Left lung (tissue), 4 donors: ENCODE measurements at regions not wholly inside any gene's neighbourhood (a gene's known extent, or its start where the extent isn't known, plus 50 kb on each side); places are given as distances from the start of the nearest gene placed in this dataset.
A peak's percentile ranks its signal among the peaks of the same experiment; 100 is the strongest.

Source experiments
- ATAC-seq: fragments of 200-7000 bp; cut with Tn5 transposase; one replicate; pipeline ENCODE4 v1.9.1; 2020; ENCODE audit warnings: moderate library complexity
- DNase-seq, 4 donors: peaks; one replicate each; pipeline ENCODE4 v3.0.0-alpha.2; 2013 to 2020
- H3K27ac ChIP-seq, 2 donors: fragments of 200-600 bp; sonication (generic) in 1 of 2; one replicate each; pipeline versions ENCODE4 v1.5.0 to v1.8.0; 2020 to 2021
- H3K27me3 ChIP-seq, 2 donors: fragments of 200-600 bp; sonication (generic) in 1 of 2; one replicate each; pipeline versions ENCODE4 v1.5.0 to v1.8.0; 2020 to 2021
- H3K36me3 ChIP-seq, 2 donors: fragments of 200-600 bp; sonication (generic) in 1 of 2; one replicate each; pipeline versions ENCODE4 v1.5.0 to v1.8.0; 2020 to 2021
- H3K4me1 ChIP-seq, 2 donors: fragments of 200-600 bp; one replicate each; pipeline ENCODE4 v1.8.0; 2021
- H3K4me3 ChIP-seq, 2 donors: fragments of 200-600 bp; sonication (generic) in 1 of 2; one replicate each; pipeline versions ENCODE4 v1.5.0 to v1.8.0; 2020 to 2021; ENCODE audit warnings: mild to moderate bottlenecking in 1 of 2
- H3K9me3 ChIP-seq, 2 donors: fragments of 200-600 bp; sonication (generic) in 1 of 2; one replicate each; pipeline versions ENCODE4 v1.5.0 to v1.8.0; 2020 to 2021
- intact Hi-C, 2 donors: fragments of 100-400 bp; cut with DNase I; formaldehyde crosslinking; loops; one replicate each; pipeline versions ENCODE4 v1.11.2 to v1.14.2; 2022
- TF ChIP-seq, protein P1 (sequence below), 2 donors: fragments of 200-600 bp; sonication (generic) in 1 of 2; IDR thresholded peaks; one replicate each; pipeline versions ENCODE4 v1.5.0 to v1.8.0; 2021; ENCODE audit warnings: antibody characterized with exemption in 2 of 2
- donor health status: DM: no; HTN: yes; CAD: no.
- donor health status: DM: no; HTN: no; CAD: no.

DNA sequence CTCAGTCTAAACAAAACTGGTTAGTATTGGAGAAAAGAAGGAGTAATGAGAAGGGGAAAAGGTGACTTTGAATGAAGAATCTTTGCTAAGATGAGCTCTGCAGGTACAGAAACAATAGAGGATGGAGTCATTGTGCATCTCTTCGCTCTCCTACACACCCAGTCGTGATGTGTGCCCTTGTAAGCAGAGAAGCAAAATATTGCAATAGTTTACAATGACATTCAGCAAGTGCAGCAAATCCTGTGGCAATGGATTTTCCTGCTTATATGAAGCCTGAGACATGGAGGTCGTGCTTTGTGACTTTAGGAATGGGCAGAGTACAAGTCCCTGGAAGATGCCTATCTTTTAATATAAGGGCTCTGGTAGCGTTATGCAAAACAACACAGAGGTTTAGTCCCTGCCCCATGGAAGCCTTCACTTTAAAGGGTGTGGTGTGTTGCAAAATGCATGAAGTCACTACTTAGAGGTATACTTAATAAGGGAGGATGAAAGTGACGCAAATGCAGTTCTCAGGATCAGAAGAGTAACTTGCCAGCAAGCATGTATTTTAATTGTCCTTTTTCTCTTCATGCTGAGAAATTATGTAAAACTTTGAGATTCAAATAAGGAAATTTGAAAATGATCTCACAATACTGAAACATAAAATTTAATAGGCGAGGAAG, 88.0 kb upstream of the IVNS1ABP start:
- peaks cover 0 to 2% of the 10 kb centered on the region in 2 donors for H3K9me3 ChIP-seq
- no peak overlapping the region for H3K27ac ChIP-seq
- intact Hi-C loops: no loop called here
- H3K27me3 ChIP-seq: no peaks in the 10 kb centered on the region
- no peak for ATAC-seq
- TF ChIP-seq, protein P1, sequence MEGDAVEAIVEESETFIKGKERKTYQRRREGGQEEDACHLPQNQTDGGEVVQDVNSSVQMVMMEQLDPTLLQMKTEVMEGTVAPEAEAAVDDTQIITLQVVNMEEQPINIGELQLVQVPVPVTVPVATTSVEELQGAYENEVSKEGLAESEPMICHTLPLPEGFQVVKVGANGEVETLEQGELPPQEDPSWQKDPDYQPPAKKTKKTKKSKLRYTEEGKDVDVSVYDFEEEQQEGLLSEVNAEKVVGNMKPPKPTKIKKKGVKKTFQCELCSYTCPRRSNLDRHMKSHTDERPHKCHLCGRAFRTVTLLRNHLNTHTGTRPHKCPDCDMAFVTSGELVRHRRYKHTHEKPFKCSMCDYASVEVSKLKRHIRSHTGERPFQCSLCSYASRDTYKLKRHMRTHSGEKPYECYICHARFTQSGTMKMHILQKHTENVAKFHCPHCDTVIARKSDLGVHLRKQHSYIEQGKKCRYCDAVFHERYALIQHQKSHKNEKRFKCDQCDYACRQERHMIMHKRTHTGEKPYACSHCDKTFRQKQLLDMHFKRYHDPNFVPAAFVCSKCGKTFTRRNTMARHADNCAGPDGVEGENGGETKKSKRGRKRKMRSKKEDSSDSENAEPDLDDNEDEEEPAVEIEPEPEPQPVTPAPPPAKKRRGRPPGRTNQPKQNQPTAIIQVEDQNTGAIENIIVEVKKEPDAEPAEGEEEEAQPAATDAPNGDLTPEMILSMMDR (IDR thresholded peaks at IDR 0.05): no peak
- peak overlapping the region in 1 of 2 donors; percentile 3 for H3K4me3 ChIP-seq
- no peaks in the 10 kb centered on the region for H3K36me3 ChIP-seq
- DNase-seq: no peak
- peaks cover 0 to 16% of the 10 kb centered on the region in 2 donors for H3K4me1 ChIP-seq

GRCh38 chr1:185404291-185404690, 87.2 kb upstream of the IVNS1ABP start:
- intact Hi-C loops: no loop called here
- Histone ChIP-seq H3K9me3 (peaks cover 0 to 2% of the 10 kb centered on the region in 2 donors), H3K36me3 (no peaks in the 10 kb centered on the region), H3K27ac (no peak overlapping the region), H3K4me1 (peaks cover 0 to 16% of the 10 kb centered on the region in 2 donors), H3K27me3 (no peaks in the 10 kb centered on the region), H3K4me3 (peak overlapping the region in 1 of 2 donors; percentile 3)
- peak in 3 of 4 donors; percentile 24 to 71 (median 45) for DNase-seq
- TF ChIP-seq, protein P1 (IDR thresholded peaks at IDR 0.05): no peak
- peak; percentile 53 for ATAC-seq

GRCh38 chr1:185402930-185403329, 85.9 kb upstream of the IVNS1ABP start:
- Histone ChIP-seq H3K4me3 (no peak overlapping the region), H3K4me1 (peaks cover 0 to 16% of the 10 kb centered on the region in 2 donors), H3K36me3 (no peaks in the 10 kb centered on the region), H3K27me3 (no peaks in the 10 kb centered on the region), H3K27ac (peak overlapping the region in 1 of 2 donors; percentile 29), H3K9me3 (peaks cover 0 to 2% of the 10 kb centered on the region in 2 donors)
- intact Hi-C loops: no loop called here
- TF ChIP-seq, protein P1 (IDR thresholded peaks at IDR 0.05): no peak
- DNase-seq: no peak
- peak; percentile 60 for ATAC-seq

DNA sequence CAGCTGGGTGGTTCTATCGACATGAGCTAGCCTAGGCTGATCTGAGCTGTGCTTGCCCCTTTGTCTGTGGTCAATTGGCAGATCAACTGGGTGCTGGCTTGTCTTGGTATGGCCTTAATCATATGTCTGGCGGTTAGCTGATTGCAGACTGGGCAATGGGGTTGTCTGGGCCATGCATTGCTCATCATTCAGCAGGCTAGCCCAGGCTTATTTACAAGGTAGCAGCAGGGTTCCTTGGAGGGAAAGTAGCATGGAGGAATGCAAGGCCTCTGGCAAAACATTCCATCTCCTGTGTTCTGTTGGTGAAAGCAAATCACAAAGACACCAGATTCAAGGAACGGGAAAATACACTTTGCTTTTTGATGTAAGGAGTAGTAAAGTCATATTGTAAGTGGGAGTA, 84.0 kb upstream of the IVNS1ABP start:
- Histone ChIP-seq H3K36me3 (no peaks in the 10 kb centered on the region), H3K27ac (no peak overlapping the region), H3K4me1 (peaks cover 0 to 16% of the 10 kb centered on the region in 2 donors), H3K9me3 (no peaks in the 10 kb centered on the region), H3K4me3 (no peak overlapping the region), H3K27me3 (no peaks in the 10 kb centered on the region)
- no peak for ATAC-seq
- DNase-seq: no peak
- intact Hi-C loops: no loop called here
- TF ChIP-seq, protein P1 (IDR thresholded peaks at IDR 0.05): no peak

- Histone ChIP-seq H3K4me1 (peaks cover 0 to 13% of the 10 kb centered on the region in 2 donors), H3K36me3 (no peaks in the 10 kb centered on the region), H3K4me3 (no peak overlapping the region), H3K27ac (no peak overlapping the region), H3K9me3 (no peaks in the 10 kb centered on the region), H3K27me3 (no peaks in the 10 kb centered on the region)
- TF ChIP-seq, protein P1 (IDR thresholded peaks at IDR 0.05): no peak
- intact Hi-C loops: no loop called here
- DNase-seq (no peak), ATAC-seq (peak; percentile 47)
Measured at GRCh38 chr1:185400052-185400451, 83.0 kb upstream of the IVNS1ABP start.
